HFFc6 (cell line): ENCODE measurements at regions not wholly inside any gene's neighbourhood (a gene's known extent, or its start where the extent isn't known, plus 50 kb on each side); places are given as distances from the start of the nearest gene placed in this dataset.

Experiments
- DNase-seq: peaks from one replicate; pipeline ENCODE4 v3.0.0-alpha.2; 2018
- H3K27ac Mint-ChIP-seq: 2 replicates; pipeline ENCODE4 v1.8.0; 2020; ENCODE audit warnings: mild to moderate bottlenecking, mixed read lengths
- H3K27me3 Mint-ChIP-seq: 2 replicates; pipeline ENCODE4 v1.8.0; 2021; ENCODE audit warnings: mild to moderate bottlenecking, moderate library complexity, mixed read lengths; ENCODE audit not compliant: insufficient read depth
- H3K36me3 Mint-ChIP-seq: 2 replicates; pipeline ENCODE4 v1.8.0; 2021; ENCODE audit warnings: low read depth, mixed read lengths
- H3K4me1 Mint-ChIP-seq: 2 replicates; pipeline ENCODE4 v1.8.0; 2020; ENCODE audit warnings: low read depth, mixed read lengths
- H3K4me3 Mint-ChIP-seq: 2 replicates; pipeline ENCODE4 v1.8.0; 2020; ENCODE audit warnings: mild to moderate bottlenecking, moderate library complexity, mixed read lengths
- H3K9me3 Mint-ChIP-seq: 2 replicates; pipeline ENCODE4 v1.8.0; 2020; ENCODE audit warnings: mild to moderate bottlenecking, mixed read lengths
- TF ChIP-seq, protein P1 (sequence below): fragments of 200-600 bp; sonication (generic); IDR thresholded peaks from 2 replicates; pipeline ENCODE4 v1.5.0; 2021; ENCODE audit warnings: antibody characterized with exemption, mild to moderate bottlenecking

DNA sequence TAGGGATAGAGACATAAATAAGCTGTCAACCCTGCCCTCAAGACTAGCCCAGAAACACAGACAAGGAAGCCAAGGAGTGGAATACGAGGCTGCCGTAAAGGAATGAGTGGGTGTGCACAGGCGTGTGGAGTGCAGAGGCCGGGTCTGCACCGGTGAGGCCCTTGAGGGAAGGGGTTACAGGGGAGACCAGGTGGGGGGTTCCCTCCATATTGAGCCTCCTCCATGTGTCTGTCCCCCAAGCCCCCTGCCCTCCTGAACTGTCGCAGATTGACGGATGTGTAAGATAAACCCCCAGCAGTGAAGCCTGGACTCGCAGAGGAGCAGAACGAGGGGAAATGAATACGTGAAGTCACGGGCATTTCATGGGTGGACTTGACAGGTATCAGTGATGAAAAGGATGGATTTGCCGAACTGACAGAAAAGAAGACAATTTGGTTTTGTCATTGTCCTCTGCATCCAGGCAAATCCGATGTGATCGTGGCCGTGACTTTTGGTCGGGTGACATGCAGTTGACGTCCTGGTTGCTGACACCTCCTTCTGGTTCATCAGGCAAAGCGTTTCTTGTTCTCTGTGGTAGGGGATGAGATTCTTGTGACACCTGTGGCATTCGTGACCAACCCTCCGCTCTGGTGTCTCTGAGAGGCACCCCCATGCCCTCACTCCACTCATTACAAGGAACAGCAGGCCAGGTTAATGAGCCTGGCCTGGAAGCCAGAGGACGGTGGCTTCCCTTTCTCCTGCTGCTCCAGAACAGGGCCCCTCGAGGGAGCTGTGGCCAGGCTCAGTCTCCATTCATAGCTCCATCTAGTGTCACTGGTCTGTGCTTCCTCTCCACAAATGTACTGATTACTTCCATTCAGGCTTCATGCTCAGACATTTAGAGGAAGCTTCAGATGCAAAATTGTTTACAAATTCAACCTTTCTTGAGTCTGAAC lies 223.1 kb upstream of the B3GAT1 start:
- Mint-ChIP-seq H3K4me1 (no peaks in the 10 kb centered on the region), H3K27me3 (peaks cover 2% of the 10 kb centered on the region; the same call in 1 of the 2 replicates), H3K9me3 (peaks cover 71% of the 10 kb centered on the region), H3K27ac (no peak overlapping the region), H3K4me3 (no peak overlapping the region), H3K36me3 (peaks cover 4% of the 10 kb centered on the region; the same call in 1 of the 2 replicates)
- no peak for DNase-seq
- TF ChIP-seq, protein P1, sequence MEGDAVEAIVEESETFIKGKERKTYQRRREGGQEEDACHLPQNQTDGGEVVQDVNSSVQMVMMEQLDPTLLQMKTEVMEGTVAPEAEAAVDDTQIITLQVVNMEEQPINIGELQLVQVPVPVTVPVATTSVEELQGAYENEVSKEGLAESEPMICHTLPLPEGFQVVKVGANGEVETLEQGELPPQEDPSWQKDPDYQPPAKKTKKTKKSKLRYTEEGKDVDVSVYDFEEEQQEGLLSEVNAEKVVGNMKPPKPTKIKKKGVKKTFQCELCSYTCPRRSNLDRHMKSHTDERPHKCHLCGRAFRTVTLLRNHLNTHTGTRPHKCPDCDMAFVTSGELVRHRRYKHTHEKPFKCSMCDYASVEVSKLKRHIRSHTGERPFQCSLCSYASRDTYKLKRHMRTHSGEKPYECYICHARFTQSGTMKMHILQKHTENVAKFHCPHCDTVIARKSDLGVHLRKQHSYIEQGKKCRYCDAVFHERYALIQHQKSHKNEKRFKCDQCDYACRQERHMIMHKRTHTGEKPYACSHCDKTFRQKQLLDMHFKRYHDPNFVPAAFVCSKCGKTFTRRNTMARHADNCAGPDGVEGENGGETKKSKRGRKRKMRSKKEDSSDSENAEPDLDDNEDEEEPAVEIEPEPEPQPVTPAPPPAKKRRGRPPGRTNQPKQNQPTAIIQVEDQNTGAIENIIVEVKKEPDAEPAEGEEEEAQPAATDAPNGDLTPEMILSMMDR: no peak

DNA sequence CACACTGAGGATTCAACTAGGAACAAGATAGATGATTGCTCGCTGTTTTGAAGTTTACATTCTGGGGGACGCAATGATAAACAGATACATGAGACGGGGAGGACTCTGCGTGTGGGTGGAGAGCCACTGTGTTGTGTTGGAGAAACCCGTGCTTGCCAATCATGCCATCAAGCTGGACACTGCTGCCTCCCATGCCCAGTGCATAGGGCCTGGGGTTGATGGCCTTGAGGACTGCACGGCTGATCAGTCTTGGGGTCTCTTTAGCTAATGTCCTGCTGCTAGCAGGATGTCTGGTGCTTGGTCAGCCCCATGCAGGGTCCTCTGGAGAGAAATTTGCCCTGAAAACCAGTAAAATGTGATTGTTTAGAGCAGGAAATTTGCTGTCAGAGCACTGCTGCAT lies 221.2 kb upstream of the B3GAT1 start:
- H3K9me3 Mint-ChIP-seq: peaks cover 72% of the 10 kb centered on the region
- TF ChIP-seq, protein P1: no peak
- no peaks in the 10 kb centered on the region for H3K4me1 Mint-ChIP-seq
- no peak for DNase-seq
- peaks cover 4% of the 10 kb centered on the region for H3K36me3 Mint-ChIP-seq
- H3K27ac Mint-ChIP-seq: no peak overlapping the region
- peaks cover 2% of the 10 kb centered on the region; the same call in 1 of the 2 replicates for H3K27me3 Mint-ChIP-seq
- no peak overlapping the region for H3K4me3 Mint-ChIP-seq

DNA sequence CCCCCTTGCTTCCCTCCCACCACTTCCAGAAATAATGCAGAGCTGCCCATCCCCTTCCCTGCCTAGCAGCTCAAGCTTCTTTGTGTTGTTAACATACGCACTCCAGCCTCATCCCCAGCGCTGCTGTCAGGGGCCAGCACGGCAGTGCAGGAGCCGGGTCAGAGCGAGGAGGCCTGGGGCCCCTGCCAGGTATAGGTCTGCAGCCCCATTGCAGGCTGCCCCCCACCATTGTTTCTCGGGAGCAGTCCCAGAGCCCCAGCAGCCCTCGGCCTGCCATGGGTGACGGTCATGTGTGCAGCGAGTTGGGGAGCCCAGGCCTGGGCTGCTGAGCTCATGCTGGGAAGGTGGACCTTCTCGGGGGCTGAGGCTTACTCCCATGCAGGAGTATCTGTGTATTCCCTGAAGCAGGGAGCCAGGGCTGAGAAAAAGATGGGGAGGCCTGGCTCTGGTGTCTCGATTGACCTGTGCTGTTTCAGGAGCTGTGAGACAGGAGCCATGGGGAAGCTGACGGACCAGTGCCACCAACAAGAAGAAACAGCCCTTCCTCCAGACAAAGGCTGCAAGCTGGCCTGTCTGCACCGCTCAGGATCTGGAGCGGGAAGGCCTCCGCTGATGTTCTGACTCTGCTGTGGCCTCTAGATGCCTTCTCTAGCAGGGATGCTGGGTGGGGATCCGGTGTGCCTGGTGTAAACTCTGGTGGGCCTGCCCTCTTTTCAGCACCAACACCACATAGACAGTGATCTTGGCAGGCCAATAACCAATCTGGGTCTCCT lies 220.5 kb upstream of the B3GAT1 start:
- H3K27me3 Mint-ChIP-seq: peaks cover 2% of the 10 kb centered on the region; the same call in 1 of the 2 replicates
- no peaks in the 10 kb centered on the region for H3K4me1 Mint-ChIP-seq
- no peak for DNase-seq
- H3K4me3 Mint-ChIP-seq: no peak overlapping the region
- peaks cover 4% of the 10 kb centered on the region for H3K36me3 Mint-ChIP-seq
- H3K27ac Mint-ChIP-seq: no peak overlapping the region
- TF ChIP-seq, protein P1: no peak
- peaks cover 69% of the 10 kb centered on the region for H3K9me3 Mint-ChIP-seq

DNA sequence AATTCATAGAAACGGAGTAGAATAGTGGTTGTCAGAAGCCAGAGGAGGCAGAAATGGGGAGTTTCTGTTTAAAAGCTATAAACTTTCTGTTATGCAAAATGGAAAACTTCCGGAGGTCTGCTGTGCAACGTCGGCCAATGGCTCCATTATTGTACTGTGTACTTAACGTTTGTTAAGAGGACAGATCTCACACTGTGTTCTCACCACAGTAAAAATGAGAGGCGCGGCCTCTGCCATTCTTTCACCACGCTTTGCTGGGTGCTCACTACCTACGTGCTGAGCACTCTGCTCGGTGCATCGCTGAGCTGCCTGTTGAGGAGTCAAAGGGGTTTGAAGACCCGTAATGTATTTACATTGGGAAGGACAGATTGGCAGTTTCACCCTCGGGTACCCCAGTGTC lies 218.8 kb upstream of the B3GAT1 start:
- no peak for DNase-seq
- H3K9me3 Mint-ChIP-seq: peaks cover 64% of the 10 kb centered on the region
- H3K27ac Mint-ChIP-seq: no peak overlapping the region
- no peaks in the 10 kb centered on the region; the same call in 1 of the 2 replicates for H3K36me3 Mint-ChIP-seq
- no peaks in the 10 kb centered on the region for H3K4me1 Mint-ChIP-seq
- peaks cover 2% of the 10 kb centered on the region; the same call in 1 of the 2 replicates for H3K27me3 Mint-ChIP-seq
- TF ChIP-seq, protein P1: no peak
- no peak overlapping the region for H3K4me3 Mint-ChIP-seq

DNA sequence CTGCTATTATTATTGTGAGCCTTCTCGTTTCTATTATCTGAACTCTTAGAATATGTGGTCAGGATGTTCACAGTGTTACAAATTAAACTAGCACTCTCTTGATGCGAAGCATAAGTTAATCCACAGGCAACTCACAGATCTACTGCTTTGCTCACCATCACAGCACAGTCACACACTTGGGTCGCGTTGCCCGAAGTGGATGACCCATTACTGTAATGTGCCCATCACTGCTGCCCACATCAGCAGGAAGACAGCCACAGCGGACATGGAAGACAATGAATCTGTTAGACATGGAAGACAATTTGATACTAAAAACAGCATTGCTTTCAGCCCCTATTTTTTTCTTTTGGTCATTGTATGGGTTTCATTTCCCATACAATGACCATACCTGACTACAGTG lies 216.4 kb upstream of the B3GAT1 start:
- peaks cover 2% of the 10 kb centered on the region; the same call in 1 of the 2 replicates for H3K27me3 Mint-ChIP-seq
- peaks cover 70% of the 10 kb centered on the region for H3K9me3 Mint-ChIP-seq
- TF ChIP-seq, protein P1: no peak

More for the DNA sequence above, 216.4 kb upstream of the B3GAT1 start:
- no peak overlapping the region for H3K27ac Mint-ChIP-seq
- H3K4me3 Mint-ChIP-seq: no peak overlapping the region
- DNase-seq: no peak
- H3K4me1 Mint-ChIP-seq: no peaks in the 10 kb centered on the region
- H3K36me3 Mint-ChIP-seq: no peaks in the 10 kb centered on the region; the same call in 1 of the 2 replicates
